ENCODE measurements at regions not wholly inside any gene's neighbourhood (a gene's known extent, or its start where the extent isn't known, plus 50 kb on each side); places are given as distances from the start of the nearest gene placed in this dataset.

GRCh38 chr4:169841776-169842175, 84.0 kb upstream of the HPF1 start (continued):
- no peak for TF ChIP-seq USF2 (IDR thresholded peaks at IDR 0.05; ENCODE audit: low read length)
- TF ChIP-seq HDAC2 (IDR thresholded peaks at IDR 0.05; ENCODE audit: borderline replicate concordance in 1 of 2, low read depth in 2 of 2, low read length in 2 of 2), result no peak
- TF ChIP-seq NANOG (IDR thresholded peaks at IDR 0.05; ENCODE audit: insufficient read depth, low read depth, low read length, poor library complexity, severe bottlenecking), result no peak
- TF ChIP-seq CEBPB (IDR thresholded peaks at IDR 0.05; ENCODE audit: low read depth, low read length), result no peak
- TF ChIP-seq ASH2L (IDR thresholded peaks at IDR 0.05; ENCODE audit: low read length), result no peak

All from H1 (cell line).